ENCODE measurements at regions not wholly inside any gene's neighbourhood (a gene's known extent, or its start where the extent isn't known, plus 50 kb on each side); places are given as distances from the start of the nearest gene placed in this dataset.

- no peak overlapping the region for H3K27ac ChIP-seq
- DNase-seq = no peak
- TF ChIP-seq CTCF (IDR thresholded peaks at IDR 0.05; ENCODE audit: low read depth, low read length) = no peak
- peaks cover 87% of the 10 kb centered on the region for H3K27me3 ChIP-seq (ENCODE audit: insufficient read depth, low read depth, severe bottlenecking)
- no peaks in the 10 kb centered on the region for H3K36me3 ChIP-seq
- H3K4me3 ChIP-seq (ENCODE audit: low read depth, low read length) = no peak overlapping the region
- H3K9me3 ChIP-seq (ENCODE audit: severe bottlenecking) = peaks cover 3% of the 10 kb centered on the region
These were observed 115.7 kb upstream of the MSX2 start for GRCh38 chr5:174608631-174609097.

- H3K4me3 ChIP-seq (ENCODE audit: low read depth, low read length) = no peak overlapping the region
- no peak for DNase-seq
- no peak overlapping the region for H3K27ac ChIP-seq
- H3K36me3 ChIP-seq = no peaks in the 10 kb centered on the region
- TF ChIP-seq CTCF (IDR thresholded peaks at IDR 0.05; ENCODE audit: low read depth, low read length) = no peak
- peaks cover 3% of the 10 kb centered on the region for H3K9me3 ChIP-seq (ENCODE audit: severe bottlenecking)
- peaks cover 85% of the 10 kb centered on the region for H3K27me3 ChIP-seq (ENCODE audit: insufficient read depth, low read depth, severe bottlenecking)
These were observed 115.3 kb upstream of the MSX2 start for GRCh38 chr5:174609116-174609515.

- H3K4me3 ChIP-seq (ENCODE audit: low read depth, low read length) = no peak overlapping the region
- H3K27me3 ChIP-seq (ENCODE audit: insufficient read depth, low read depth, severe bottlenecking) = peaks cover 74% of the 10 kb centered on the region
- TF ChIP-seq CTCF (IDR thresholded peaks at IDR 0.05; ENCODE audit: low read depth, low read length) = no peak
- no peak for DNase-seq
- H3K9me3 ChIP-seq (ENCODE audit: severe bottlenecking) = peaks cover 3% of the 10 kb centered on the region
- H3K36me3 ChIP-seq = no peaks in the 10 kb centered on the region
- no peak overlapping the region for H3K27ac ChIP-seq
These were observed 113.4 kb upstream of the MSX2 start for GRCh38 chr5:174610968-174611367.

- DNase-seq = no peak
- no peak overlapping the region for H3K27ac ChIP-seq
- H3K4me3 ChIP-seq (ENCODE audit: low read depth, low read length) = no peak overlapping the region
- TF ChIP-seq CTCF (IDR thresholded peaks at IDR 0.05; ENCODE audit: low read depth, low read length) = no peak
- no peaks in the 10 kb centered on the region for H3K36me3 ChIP-seq
- H3K9me3 ChIP-seq (ENCODE audit: severe bottlenecking) = peaks cover 3% of the 10 kb centered on the region
- H3K27me3 ChIP-seq (ENCODE audit: insufficient read depth, low read depth, severe bottlenecking) = peaks cover 66% of the 10 kb centered on the region
These were observed 111.7 kb upstream of the MSX2 start for GRCh38 chr5:174612686-174613085.

- Histone ChIP-seq H3K27ac (no peak overlapping the region), H3K4me3 (ENCODE audit: low read depth, low read length) (no peak overlapping the region), H3K27me3 (ENCODE audit: insufficient read depth, low read depth, severe bottlenecking) (peaks cover 65% of the 10 kb centered on the region), H3K36me3 (no peaks in the 10 kb centered on the region), H3K9me3 (ENCODE audit: severe bottlenecking) (peaks cover 7% of the 10 kb centered on the region)
- no peak for TF ChIP-seq CTCF (IDR thresholded peaks at IDR 0.05; ENCODE audit: low read depth, low read length)
- DNase-seq = no peak
These were observed 109.8 kb upstream of the MSX2 start for GRCh38 chr5:174614500-174615135.

- Histone ChIP-seq H3K27me3 (ENCODE audit: insufficient read depth, low read depth, severe bottlenecking) (peaks cover 65% of the 10 kb centered on the region), H3K9me3 (ENCODE audit: severe bottlenecking) (peaks cover 7% of the 10 kb centered on the region), H3K27ac (no peak overlapping the region), H3K4me3 (ENCODE audit: low read depth, low read length) (no peak overlapping the region), H3K36me3 (no peaks in the 10 kb centered on the region)
- no peak for DNase-seq
- no peak for TF ChIP-seq CTCF (IDR thresholded peaks at IDR 0.05; ENCODE audit: low read depth, low read length)
These were observed 108.3 kb upstream of the MSX2 start for GRCh38 chr5:174616036-174616435.
